AG04450 (cell line): ENCODE measurements at regions not wholly inside any gene's neighbourhood (a gene's known extent, or its start where the extent isn't known, plus 50 kb on each side); places are given as distances from the start of the nearest gene placed in this dataset.
"Not testable (repeated sequence)": the region's sequence is repeated elsewhere in the genome, so short reads cannot be mapped to it uniquely, and the experiment has no call there.

Experiments
- CTCF ChIA-PET: fragments of 300-600, 350-600 bp; formaldehyde crosslinking; extraction: SDS; loops from one replicate; lab custom pipeline; 2022; ENCODE audit warnings: antibody characterized with exemption, inconsistent platforms; lab: Charles Lee
- POLR2A ChIA-PET: fragments of 350-600 bp; formaldehyde crosslinking; extraction: SDS; loops from one replicate; lab custom pipeline; 2021; ENCODE audit warnings: antibody characterized with exemption, inconsistent platforms; lab: Yijun Ruan, JAX
- DNase-seq: peaks from one replicate; pipeline ENCODE4 v3.0.0-alpha.2; 2011; ENCODE audit warnings: low read depth, low spot score
- H3K27ac ChIP-seq: one replicate; pipeline ENCODE4 v1.5.1; 2012; ENCODE audit warnings: low read depth, low read length, control low read depth
- H3K27me3 ChIP-seq: one replicate; pipeline ENCODE4 v1.6.0; 2012; ENCODE audit warnings: low read length; ENCODE audit not compliant: control insufficient read depth, insufficient read depth
- H3K4me3 ChIP-seq: 2 replicates; pipeline ENCODE4 v1.5.1; 2011; ENCODE audit warnings: mild to moderate bottlenecking, low read depth, low read length, control low read depth
- H3K9me3 ChIP-seq: 2 replicates; pipeline ENCODE4 v1.5.1; 2012; ENCODE audit warnings: low read length; ENCODE audit not compliant: control insufficient read depth, insufficient read depth
- TF ChIP-seq, protein P1 (sequence below): IDR thresholded peaks from 2 replicates; pipeline ENCODE4 v1.5.1; 2011; ENCODE audit warnings: low read depth, low read length, control low read depth, inconsistent platforms

DNA sequence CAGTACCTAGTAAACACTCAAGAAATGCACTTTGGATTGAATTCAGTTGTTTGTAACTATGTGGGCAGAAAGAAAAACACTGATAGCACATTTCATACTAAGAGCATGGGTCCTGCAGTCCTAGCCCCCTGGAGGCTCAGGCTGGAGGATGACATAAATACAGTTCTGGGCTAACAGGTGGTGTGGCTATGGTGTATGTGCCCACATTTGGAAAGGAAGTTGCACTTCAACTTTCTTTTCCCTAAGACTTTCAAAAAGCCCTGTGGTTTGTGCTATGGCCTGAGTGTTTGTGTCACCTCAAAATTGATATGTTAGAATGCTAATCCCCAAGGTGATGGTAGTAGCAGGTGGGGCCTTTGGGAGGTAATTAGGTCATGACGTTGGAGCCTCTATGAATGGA lies 218.2 kb downstream of the CDCA7 start:
- ChIA-PET CTCF (no interaction called here), POLR2A (no interaction called here)
- H3K27ac ChIP-seq = no peak overlapping the region
- TF ChIP-seq, protein P1, sequence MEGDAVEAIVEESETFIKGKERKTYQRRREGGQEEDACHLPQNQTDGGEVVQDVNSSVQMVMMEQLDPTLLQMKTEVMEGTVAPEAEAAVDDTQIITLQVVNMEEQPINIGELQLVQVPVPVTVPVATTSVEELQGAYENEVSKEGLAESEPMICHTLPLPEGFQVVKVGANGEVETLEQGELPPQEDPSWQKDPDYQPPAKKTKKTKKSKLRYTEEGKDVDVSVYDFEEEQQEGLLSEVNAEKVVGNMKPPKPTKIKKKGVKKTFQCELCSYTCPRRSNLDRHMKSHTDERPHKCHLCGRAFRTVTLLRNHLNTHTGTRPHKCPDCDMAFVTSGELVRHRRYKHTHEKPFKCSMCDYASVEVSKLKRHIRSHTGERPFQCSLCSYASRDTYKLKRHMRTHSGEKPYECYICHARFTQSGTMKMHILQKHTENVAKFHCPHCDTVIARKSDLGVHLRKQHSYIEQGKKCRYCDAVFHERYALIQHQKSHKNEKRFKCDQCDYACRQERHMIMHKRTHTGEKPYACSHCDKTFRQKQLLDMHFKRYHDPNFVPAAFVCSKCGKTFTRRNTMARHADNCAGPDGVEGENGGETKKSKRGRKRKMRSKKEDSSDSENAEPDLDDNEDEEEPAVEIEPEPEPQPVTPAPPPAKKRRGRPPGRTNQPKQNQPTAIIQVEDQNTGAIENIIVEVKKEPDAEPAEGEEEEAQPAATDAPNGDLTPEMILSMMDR = no peak
- DNase-seq = no peak
- H3K27me3 ChIP-seq = no peaks in the 10 kb centered on the region
- no peaks in the 10 kb centered on the region for H3K9me3 ChIP-seq
- H3K4me3 ChIP-seq = no peak overlapping the region

DNA sequence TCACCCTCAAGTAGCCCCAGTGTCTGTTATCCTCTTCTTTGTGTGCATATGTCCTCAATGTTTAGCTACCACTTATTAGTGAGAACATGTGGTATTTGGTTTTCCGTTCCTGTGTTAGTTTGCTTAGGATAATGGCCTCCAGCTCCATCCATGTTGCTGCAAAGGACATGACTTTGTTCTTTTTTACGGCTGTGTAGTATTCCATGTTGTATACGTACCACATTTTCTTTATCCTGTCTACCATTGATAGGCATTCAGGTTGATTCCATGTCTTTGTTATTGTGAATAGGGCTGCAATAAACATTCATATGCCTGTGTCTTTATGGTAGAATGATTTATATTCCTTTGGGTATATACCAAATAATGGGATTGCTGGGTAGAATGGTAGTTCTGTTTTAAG lies 219.1 kb downstream of the CDCA7 start:
- H3K4me3 ChIP-seq, DNase-seq, H3K27me3 ChIP-seq, H3K27ac ChIP-seq, POLR2A ChIA-PET, H3K9me3 ChIP-seq: not testable (repeated sequence)
- CTCF ChIA-PET = interaction anchor here (1.6 kb wide), 1 partner anchor 768 kb away, joined by 6 read pairs; no protein-coding TSS in a partner anchor

DNA sequence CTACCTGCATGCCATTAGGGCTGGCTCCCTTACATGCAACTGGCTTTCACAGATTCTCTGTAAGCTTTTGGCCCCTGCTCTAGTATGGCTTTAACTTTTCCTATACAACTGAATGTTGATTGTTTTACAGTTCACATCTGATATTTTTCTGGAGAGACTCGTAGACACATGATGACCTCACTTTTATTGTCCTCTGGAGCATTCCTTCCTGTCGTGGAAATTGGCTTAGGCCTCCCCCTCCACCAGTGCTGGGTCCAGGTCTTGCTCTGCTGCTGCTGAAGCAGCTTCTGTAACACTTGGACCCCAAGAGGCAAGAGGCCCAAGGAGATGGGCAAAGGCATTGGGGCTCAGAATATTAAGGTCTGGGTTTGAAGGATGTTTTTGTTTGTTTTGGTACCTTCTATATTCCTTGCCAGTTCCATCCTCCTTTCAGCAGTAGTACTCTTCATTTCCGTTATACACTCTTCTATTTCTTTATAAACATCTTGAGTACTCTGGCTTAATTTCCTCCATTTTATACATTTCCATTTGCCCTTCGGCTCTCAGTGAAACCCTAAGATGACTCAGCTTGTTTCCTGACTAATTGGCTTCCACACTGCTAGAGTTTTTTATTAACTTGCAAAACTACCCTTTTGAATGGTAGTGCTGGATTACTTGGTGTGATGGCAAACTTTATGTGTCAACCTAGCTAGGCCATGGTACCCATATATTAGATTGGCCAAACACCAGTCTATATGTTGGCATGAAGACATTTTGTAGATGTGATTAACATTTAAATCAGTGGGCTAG lies 219.8 kb downstream of the CDCA7 start:
- Histone ChIP-seq H3K9me3 (no peaks in the 10 kb centered on the region), H3K27me3 (no peaks in the 10 kb centered on the region), H3K27ac (no peak overlapping the region), H3K4me3 (no peak overlapping the region)
- POLR2A ChIA-PET = no interaction called here
- DNase-seq = no peak
- TF ChIP-seq, protein P1 = no peak
- CTCF ChIA-PET = interaction anchor here (0.6 to 1.6 kb wide), 2 partner anchors 505 to 767 kb away, joined by 3 to 6 read pairs; no protein-coding TSS in a partner anchor

DNA sequence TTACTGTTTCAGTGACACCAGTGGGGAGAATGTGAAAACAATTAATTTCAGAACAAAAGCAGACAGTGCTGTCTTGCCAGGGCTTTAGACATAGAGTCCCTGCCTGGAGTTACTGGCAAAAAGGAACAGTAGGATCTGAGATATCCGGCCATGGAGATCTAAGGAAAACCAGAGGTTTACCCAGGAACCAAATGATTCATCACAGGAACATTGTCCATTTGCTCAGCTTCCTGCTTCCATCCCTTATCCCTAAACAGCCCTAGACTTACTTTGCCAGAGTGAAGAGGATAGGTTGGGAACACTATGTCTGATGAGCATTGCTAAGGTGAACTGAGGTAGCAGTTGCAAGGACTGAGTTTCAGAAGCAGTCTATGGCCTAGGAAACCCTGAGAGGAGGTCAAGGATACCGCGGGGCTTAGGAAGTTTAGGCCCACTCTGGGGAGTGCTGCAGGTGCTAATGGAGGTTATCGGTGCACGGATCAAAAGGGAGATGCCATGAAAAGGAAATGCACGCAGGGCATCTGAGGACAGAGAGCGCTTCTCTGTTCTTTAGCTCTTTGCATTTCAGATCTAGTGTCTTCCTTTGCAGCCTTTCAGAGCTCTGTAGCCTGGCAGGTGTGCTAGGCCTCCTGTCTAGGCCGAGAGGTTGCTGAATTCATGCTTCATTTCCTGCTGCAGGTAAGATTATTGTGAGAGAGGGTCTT lies 223.9 kb downstream of the CDCA7 start:
- ChIA-PET POLR2A (no interaction called here), CTCF (no interaction called here)

DNA sequence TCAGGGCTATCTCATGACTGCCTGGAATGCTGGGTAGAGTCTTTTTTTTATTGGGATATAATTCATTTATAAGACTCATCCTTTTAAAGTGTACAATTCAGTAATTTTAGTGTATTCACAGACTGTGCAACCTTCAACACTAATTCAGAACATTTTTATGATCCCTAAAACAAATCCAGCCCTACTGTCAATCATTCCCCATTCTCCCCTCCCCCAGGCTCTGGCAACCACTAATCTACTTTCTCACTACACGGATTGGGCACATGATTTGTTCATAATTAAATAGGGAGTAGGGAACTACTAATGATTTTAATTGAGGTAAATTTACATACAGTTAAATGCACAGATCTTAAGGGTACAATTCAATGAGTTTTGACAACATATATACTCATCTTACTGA lies 225.7 kb downstream of the CDCA7 start:
- TF ChIP-seq, protein P1 = no peak
- ChIA-PET CTCF (no interaction called here), POLR2A (no interaction called here)
- H3K27me3 ChIP-seq = no peaks in the 10 kb centered on the region
- no peaks in the 10 kb centered on the region for H3K9me3 ChIP-seq
- H3K27ac ChIP-seq = no peak overlapping the region
- DNase-seq = no peak
- H3K4me3 ChIP-seq = no peak overlapping the region

More for the DNA sequence above, 223.9 kb downstream of the CDCA7 start:
- DNase-seq = no peak
- Histone ChIP-seq H3K27me3 (no peaks in the 10 kb centered on the region), H3K9me3 (no peaks in the 10 kb centered on the region), H3K27ac (no peak overlapping the region), H3K4me3 (no peak overlapping the region)
- TF ChIP-seq, protein P1 = no peak
